IMR-90 (cell line): ENCODE measurements at regions not wholly inside any gene's neighbourhood (a gene's known extent, or its start where the extent isn't known, plus 50 kb on each side); places are given as distances from the start of the nearest gene placed in this dataset.

Experiments used
- BHLHE40 ChIP-seq: fragments of 150-350 bp; IDR thresholded peaks from 2 replicates; pipeline ENCODE4 v1.6.1; 2016; ENCODE audit warnings: mild to moderate bottlenecking, low read depth, low read length
- CTCF ChIP-seq: conservative IDR thresholded peaks from 2 replicates; pipeline ENCODE4 v1.5.1; 2012; ENCODE audit warnings: mild to moderate bottlenecking, low read depth, low read length, improper control_type of control experiment
- FOS ChIP-seq: fragments of 150-350 bp; IDR thresholded peaks from 2 replicates; pipeline ENCODE4 v1.6.1; 2016; ENCODE audit warnings: low read depth, low read length

- TF ChIP-seq BHLHE40 = no peak
- TF ChIP-seq CTCF = no peak
- no peak for TF ChIP-seq FOS
Measured at GRCh38 chr1:58888833-58889232, 105.0 kb upstream of the JUN start.
